ENCODE measurements at regions not wholly inside any gene's neighbourhood (a gene's known extent, or its start where the extent isn't known, plus 50 kb on each side); places are given as distances from the start of the nearest gene placed in this dataset.

DNA sequence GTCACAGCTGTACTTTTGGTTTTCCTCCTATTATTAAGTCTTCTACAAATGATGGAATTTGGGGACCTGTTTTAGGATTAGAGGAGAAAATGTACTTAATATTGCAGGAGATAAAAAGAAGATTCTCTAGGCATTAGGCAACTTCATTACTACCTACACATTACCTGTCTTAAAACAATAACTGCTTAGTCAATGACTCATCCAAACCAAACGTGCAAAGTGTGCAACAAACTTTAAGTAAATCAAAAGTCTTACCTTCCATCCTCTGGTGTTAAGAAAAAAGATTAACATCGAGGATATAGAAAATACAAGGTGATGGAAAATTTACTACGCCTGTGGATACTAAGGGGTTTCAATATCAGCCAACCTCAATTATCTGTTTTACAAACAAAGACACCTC is 285.3 kb upstream of the KYNU start:
- Histone ChIP-seq H2AFZ (ENCODE audit: low read depth, low read length) (no peak overlapping the region), H3K4me3 (replicated peaks in 1 of 3; ENCODE audit: insufficient read depth in 1 of 3, low read depth in 1 of 3, low read length in 3 of 3) (no peak overlapping the region), H3K9me1 (replicated peaks; ENCODE audit: control insufficient read depth, extremely low read depth, insufficient read depth, low read length) (no peaks in the 10 kb centered on the region), H3K36me3 (ENCODE audit: control insufficient read depth in 2 of 2, extremely low read depth in 1 of 2, insufficient read depth in 2 of 2, low read length in 2 of 2) (no peaks in the 10 kb centered on the region), H3K4me2 (ENCODE audit: insufficient read depth, low read length) (no peak overlapping the region), H3K79me2 (ENCODE audit: control insufficient read depth, insufficient read depth, low read length) (no peaks in the 10 kb centered on the region), H4K20me1 (replicated peaks; ENCODE audit: control insufficient read depth, extremely low read depth, insufficient read depth, low read length) (no peaks in the 10 kb centered on the region), H3K27ac (ENCODE audit: insufficient read depth, low read depth, low read length) (no peak overlapping the region), H3K9ac (replicated peaks; ENCODE audit: extremely low read depth, insufficient read depth, low read length) (no peak overlapping the region), H3K4me1 (ENCODE audit: control insufficient read depth, extremely low read depth, insufficient read depth, low read length) (no peaks in the 10 kb centered on the region), H3K9me3 (replicated peaks; ENCODE audit: control insufficient read depth, insufficient read depth, low read length) (no peaks in the 10 kb centered on the region), H3K27me3 (ENCODE audit: control insufficient read depth in 2 of 2, insufficient read depth in 2 of 2, low read length in 2 of 2) (no peaks in the 10 kb centered on the region)
- DNase-seq (ENCODE audit: low read depth, low spot score) (no peak), FAIRE-seq (no peak)
- TF ChIP-seq, protein P1, sequence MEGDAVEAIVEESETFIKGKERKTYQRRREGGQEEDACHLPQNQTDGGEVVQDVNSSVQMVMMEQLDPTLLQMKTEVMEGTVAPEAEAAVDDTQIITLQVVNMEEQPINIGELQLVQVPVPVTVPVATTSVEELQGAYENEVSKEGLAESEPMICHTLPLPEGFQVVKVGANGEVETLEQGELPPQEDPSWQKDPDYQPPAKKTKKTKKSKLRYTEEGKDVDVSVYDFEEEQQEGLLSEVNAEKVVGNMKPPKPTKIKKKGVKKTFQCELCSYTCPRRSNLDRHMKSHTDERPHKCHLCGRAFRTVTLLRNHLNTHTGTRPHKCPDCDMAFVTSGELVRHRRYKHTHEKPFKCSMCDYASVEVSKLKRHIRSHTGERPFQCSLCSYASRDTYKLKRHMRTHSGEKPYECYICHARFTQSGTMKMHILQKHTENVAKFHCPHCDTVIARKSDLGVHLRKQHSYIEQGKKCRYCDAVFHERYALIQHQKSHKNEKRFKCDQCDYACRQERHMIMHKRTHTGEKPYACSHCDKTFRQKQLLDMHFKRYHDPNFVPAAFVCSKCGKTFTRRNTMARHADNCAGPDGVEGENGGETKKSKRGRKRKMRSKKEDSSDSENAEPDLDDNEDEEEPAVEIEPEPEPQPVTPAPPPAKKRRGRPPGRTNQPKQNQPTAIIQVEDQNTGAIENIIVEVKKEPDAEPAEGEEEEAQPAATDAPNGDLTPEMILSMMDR (IDR thresholded peaks at IDR 0.05; ENCODE audit: extremely low read depth in 1 of 2, insufficient read depth in 1 of 2, low read depth in 1 of 2, low read length in 2 of 2) = no peak
- TF ChIP-seq EZH2 (IDR thresholded peaks at IDR 0.05; ENCODE audit: borderline replicate concordance, low read depth, low read length, severe bottlenecking) (no peak), JUN (IDR thresholded peaks at IDR 0.05; ENCODE audit: borderline replicate concordance, insufficient read depth, insufficient read length, low read depth) (no peak), GATA2 (IDR thresholded peaks at IDR 0.05; ENCODE audit: insufficient read depth, insufficient read length, low read depth, low read length) (no peak), FOS (IDR thresholded peaks at IDR 0.05; ENCODE audit: borderline replicate concordance, insufficient read depth, low read length) (no peak), POLR2AphosphoS5 (IDR thresholded peaks at IDR 0.05; ENCODE audit: insufficient read depth, low read depth, low read length) (no peak), MYC (IDR thresholded peaks at IDR 0.05; ENCODE audit: low read depth, low read length) (no peak), POLR2A (IDR thresholded peaks at IDR 0.05; ENCODE audit: low read depth, low read length) (no peak)
- TF ChIP-seq, protein P2, sequence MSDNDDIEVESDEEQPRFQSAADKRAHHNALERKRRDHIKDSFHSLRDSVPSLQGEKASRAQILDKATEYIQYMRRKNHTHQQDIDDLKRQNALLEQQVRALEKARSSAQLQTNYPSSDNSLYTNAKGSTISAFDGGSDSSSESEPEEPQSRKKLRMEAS (IDR thresholded peaks at IDR 0.05; ENCODE audit: insufficient read depth, insufficient read length) = no peak
- dilution Hi-C loops (cut with MboI; ENCODE audit: extremely low pct_ligation_motif_present, low sequenced_read_pairs) (no loop called here), intact Hi-C loops (cut with micrococcal nuclease) (no loop called here)
- ChIA-PET POLR2A (no interaction called here), CTCF (interaction anchor here (1.6 kb wide), 1 partner anchor 12 kb away, joined by 3 read pairs; no protein-coding TSS in a partner anchor)
- BruUV-seq (replicated peaks) = no TSS peak

All from endothelial cell of umbilical vein (primary cell).